ENCODE measurements at regions not wholly inside any gene's neighbourhood (a gene's known extent, or its start where the extent isn't known, plus 50 kb on each side); places are given as distances from the start of the nearest gene placed in this dataset.

DNA sequence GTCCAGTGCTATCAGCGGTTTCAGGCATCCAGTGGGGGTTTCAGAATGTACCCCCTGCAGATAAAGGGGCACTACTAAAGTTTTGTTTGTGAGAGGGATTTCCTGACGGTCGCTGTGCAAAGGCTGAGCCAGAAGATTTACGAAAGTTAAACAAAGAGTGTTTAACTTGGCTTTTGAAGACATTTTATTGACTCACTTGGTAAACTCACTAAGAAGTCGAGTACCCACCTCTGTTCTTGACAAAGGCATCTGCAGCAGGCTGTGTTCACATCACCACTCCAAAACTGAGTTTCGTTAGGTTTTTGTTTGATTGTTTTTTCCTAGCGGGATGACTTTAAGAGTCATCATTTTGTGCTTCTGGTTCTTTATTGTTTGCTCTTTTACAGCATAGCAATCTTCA is 143.9 kb upstream of the TBL1X start:
- ATAC-seq (ENCODE audit: insufficient read depth, low read depth) = no peak
- no peak for DNase-seq
- Histone ChIP-seq H3K27me3 (ENCODE audit: insufficient read depth, low read length, poor library complexity) (no peaks in the 10 kb centered on the region), H3K36me3 (ENCODE audit: insufficient read depth, low read length) (no peaks in the 10 kb centered on the region), H3K9ac (ENCODE audit: low read depth, low read length) (no peak overlapping the region), H2AFZ (ENCODE audit: low read depth, low read length) (no peak overlapping the region), H4K20me1 (ENCODE audit: insufficient read depth, low read length) (no peaks in the 10 kb centered on the region), H3K4me2 (ENCODE audit: insufficient read depth, low read length) (no peak overlapping the region), H3K27ac (ENCODE audit: low read length) (no peak overlapping the region), H3K9me3 (ENCODE audit: insufficient read depth, low read length, severe bottlenecking) (no peaks in the 10 kb centered on the region), H3K4me3 (ENCODE audit: low read depth in 1 of 2, low read length in 2 of 2) (no peak overlapping the region), H3K79me2 (ENCODE audit: insufficient read depth, low read length) (no peaks in the 10 kb centered on the region), H3K4me1 (ENCODE audit: insufficient read depth, low read length) (no peaks in the 10 kb centered on the region)
- TF ChIP-seq, protein P1, sequence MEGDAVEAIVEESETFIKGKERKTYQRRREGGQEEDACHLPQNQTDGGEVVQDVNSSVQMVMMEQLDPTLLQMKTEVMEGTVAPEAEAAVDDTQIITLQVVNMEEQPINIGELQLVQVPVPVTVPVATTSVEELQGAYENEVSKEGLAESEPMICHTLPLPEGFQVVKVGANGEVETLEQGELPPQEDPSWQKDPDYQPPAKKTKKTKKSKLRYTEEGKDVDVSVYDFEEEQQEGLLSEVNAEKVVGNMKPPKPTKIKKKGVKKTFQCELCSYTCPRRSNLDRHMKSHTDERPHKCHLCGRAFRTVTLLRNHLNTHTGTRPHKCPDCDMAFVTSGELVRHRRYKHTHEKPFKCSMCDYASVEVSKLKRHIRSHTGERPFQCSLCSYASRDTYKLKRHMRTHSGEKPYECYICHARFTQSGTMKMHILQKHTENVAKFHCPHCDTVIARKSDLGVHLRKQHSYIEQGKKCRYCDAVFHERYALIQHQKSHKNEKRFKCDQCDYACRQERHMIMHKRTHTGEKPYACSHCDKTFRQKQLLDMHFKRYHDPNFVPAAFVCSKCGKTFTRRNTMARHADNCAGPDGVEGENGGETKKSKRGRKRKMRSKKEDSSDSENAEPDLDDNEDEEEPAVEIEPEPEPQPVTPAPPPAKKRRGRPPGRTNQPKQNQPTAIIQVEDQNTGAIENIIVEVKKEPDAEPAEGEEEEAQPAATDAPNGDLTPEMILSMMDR (IDR thresholded peaks at IDR 0.05; ENCODE audit: borderline replicate concordance, extremely low read depth, low read length, poor library complexity, severe bottlenecking) = no peak
- TF ChIP-seq EZH2 (IDR thresholded peaks at IDR 0.05; ENCODE audit: borderline replicate concordance, low read depth, low read length, severe bottlenecking) = no peak

DNA sequence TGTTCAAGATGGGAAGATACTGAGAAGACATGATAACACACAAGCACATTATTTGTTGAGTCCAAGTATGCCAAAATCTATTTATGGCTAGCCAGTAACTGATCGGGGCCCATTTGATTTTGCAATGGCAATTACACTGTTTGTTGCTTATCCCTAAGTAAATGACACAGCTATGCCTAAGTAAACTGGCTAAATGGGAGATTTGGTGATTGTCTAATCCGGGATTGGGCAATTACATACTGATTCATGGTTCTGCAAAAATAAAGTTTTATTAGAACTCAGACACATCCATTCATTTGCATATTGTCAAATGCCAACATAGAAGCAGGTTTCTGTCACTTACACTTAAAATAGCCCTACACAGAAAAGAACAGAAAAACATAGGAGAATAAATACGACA is 140.2 kb upstream of the TBL1X start:
- H3K9ac ChIP-seq (ENCODE audit: low read depth, low read length) = no peak overlapping the region
- H2AFZ ChIP-seq (ENCODE audit: low read depth, low read length) = no peak overlapping the region
- no peaks in the 10 kb centered on the region for H3K4me1 ChIP-seq (ENCODE audit: insufficient read depth, low read length)
- no peak overlapping the region for H3K27ac ChIP-seq (ENCODE audit: low read length)
- H3K36me3 ChIP-seq (ENCODE audit: insufficient read depth, low read length) = no peaks in the 10 kb centered on the region
- no peaks in the 10 kb centered on the region for H3K27me3 ChIP-seq (ENCODE audit: insufficient read depth, low read length, poor library complexity)
- TF ChIP-seq, protein P1 (IDR thresholded peaks at IDR 0.05; ENCODE audit: borderline replicate concordance, extremely low read depth, low read length, poor library complexity, severe bottlenecking) = no peak
- no peak for TF ChIP-seq EZH2 (IDR thresholded peaks at IDR 0.05; ENCODE audit: borderline replicate concordance, low read depth, low read length, severe bottlenecking)
- no peak for ATAC-seq (ENCODE audit: insufficient read depth, low read depth)
- H3K4me3 ChIP-seq (ENCODE audit: low read depth in 1 of 2, low read length in 2 of 2) = no peak overlapping the region
- no peaks in the 10 kb centered on the region for H3K9me3 ChIP-seq (ENCODE audit: insufficient read depth, low read length, severe bottlenecking)
- H3K4me2 ChIP-seq (ENCODE audit: insufficient read depth, low read length) = no peak overlapping the region
- DNase-seq = no peak
- H3K79me2 ChIP-seq (ENCODE audit: insufficient read depth, low read length) = no peaks in the 10 kb centered on the region
- no peaks in the 10 kb centered on the region for H4K20me1 ChIP-seq (ENCODE audit: insufficient read depth, low read length)

DNA sequence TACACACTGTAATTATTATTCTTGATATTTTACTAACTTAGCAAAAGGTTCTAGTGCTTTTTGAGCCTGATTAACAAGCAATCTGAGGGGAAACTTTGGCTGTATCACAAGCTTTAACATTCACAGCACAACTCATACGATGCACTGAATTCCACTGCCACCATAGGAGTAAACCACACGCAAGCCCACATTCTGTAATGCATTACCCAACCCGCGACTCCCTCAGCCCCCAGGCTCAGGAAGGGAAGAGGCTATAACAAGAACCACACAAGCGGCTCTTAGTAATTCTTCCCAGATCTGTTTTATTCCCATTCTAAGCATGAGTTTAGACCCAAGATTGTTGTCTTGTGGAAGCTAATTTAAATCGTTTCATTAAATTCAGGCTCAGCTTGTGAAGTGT is 138.5 kb upstream of the TBL1X start:
- Histone ChIP-seq H3K27me3 (ENCODE audit: insufficient read depth, low read length, poor library complexity) (no peaks in the 10 kb centered on the region), H3K79me2 (ENCODE audit: insufficient read depth, low read length) (no peaks in the 10 kb centered on the region), H3K4me1 (ENCODE audit: insufficient read depth, low read length) (no peaks in the 10 kb centered on the region), H3K36me3 (ENCODE audit: insufficient read depth, low read length) (no peaks in the 10 kb centered on the region), H3K27ac (ENCODE audit: low read length) (no peak overlapping the region), H3K9me3 (ENCODE audit: insufficient read depth, low read length, severe bottlenecking) (no peaks in the 10 kb centered on the region), H3K4me2 (ENCODE audit: insufficient read depth, low read length) (no peak overlapping the region), H4K20me1 (ENCODE audit: insufficient read depth, low read length) (no peaks in the 10 kb centered on the region), H3K4me3 (ENCODE audit: low read depth in 1 of 2, low read length in 2 of 2) (no peak overlapping the region), H3K9ac (ENCODE audit: low read depth, low read length) (no peak overlapping the region), H2AFZ (ENCODE audit: low read depth, low read length) (no peak overlapping the region)
- DNase-seq (no peak), ATAC-seq (ENCODE audit: insufficient read depth, low read depth) (no peak)
- TF ChIP-seq, protein P1 (IDR thresholded peaks at IDR 0.05; ENCODE audit: borderline replicate concordance, extremely low read depth, low read length, poor library complexity, severe bottlenecking) = no peak
- TF ChIP-seq EZH2 (IDR thresholded peaks at IDR 0.05; ENCODE audit: borderline replicate concordance, low read depth, low read length, severe bottlenecking) = no peak
